ENCODE measurements at regions not wholly inside any gene's neighbourhood (a gene's known extent, or its start where the extent isn't known, plus 50 kb on each side); places are given as distances from the start of the nearest gene placed in this dataset.
"Not testable (repeated sequence)": the region's sequence is repeated elsewhere in the genome, so short reads cannot be mapped to it uniquely, and the experiment has no call there.

GRCh38 chr15:89024418-89024817 lies 63.8 kb upstream of the ABHD2 start:
- Mint-ChIP-seq H3K4me3 (no peak overlapping the region), H3K9me3 (peaks cover 0 to 3% (median 0%) of the 10 kb centered on the region in 6 donors), H3K27ac (no peak overlapping the region), H3K27me3 (ENCODE audit: low read depth in 3 of 3) (peaks cover 1 to 9% (median 4%) of the 10 kb centered on the region in 3 donors), H3K36me3 (no peaks in the 10 kb centered on the region), H3K4me1 (no peaks in the 10 kb centered on the region)
- DNase-seq = no peak

DNA sequence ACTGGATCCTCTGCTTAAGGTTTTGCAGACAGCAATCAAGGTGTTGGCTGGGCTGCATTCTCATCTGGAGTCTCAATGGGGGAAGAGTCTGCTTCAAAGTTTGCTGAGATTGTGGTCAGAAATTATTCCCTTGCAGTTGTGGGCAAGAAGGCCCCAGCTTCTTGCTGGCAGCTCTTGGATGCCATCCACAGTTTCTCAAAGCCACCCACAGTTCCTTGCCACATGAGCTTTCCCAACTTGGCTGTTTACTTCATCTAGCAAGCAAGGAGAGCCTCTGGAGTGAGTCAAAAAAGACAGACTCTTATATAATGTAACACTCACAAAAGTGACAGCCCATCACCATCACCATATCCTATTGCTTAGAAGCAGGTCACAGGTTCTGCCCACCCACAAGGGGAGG lies 62.1 kb upstream of the ABHD2 start:
- Mint-ChIP-seq H3K4me1 (no peaks in the 10 kb centered on the region), H3K27ac (no peak overlapping the region), H3K27me3 (ENCODE audit: low read depth in 3 of 3) (peaks cover 1 to 5% (median 2%) of the 10 kb centered on the region in 3 donors), H3K36me3 (no peaks in the 10 kb centered on the region), H3K9me3 (peaks cover 0 to 3% (median 0%) of the 10 kb centered on the region in 6 donors), H3K4me3 (no peak overlapping the region)
- DNase-seq = no peak

- no peak overlapping the region for H3K27ac Mint-ChIP-seq
- H3K9me3 Mint-ChIP-seq = peaks cover 0 to 3% (median 0%) of the 10 kb centered on the region in 6 donors
- H3K4me3 Mint-ChIP-seq = no peak overlapping the region
- H3K4me1 Mint-ChIP-seq = no peaks in the 10 kb centered on the region
- peaks cover 2 to 4% (median 3%) of the 10 kb centered on the region in 3 donors for H3K27me3 Mint-ChIP-seq (ENCODE audit: low read depth in 3 of 3)
- H3K36me3 Mint-ChIP-seq = no peaks in the 10 kb centered on the region
- DNase-seq = no peak
These were observed 60.2 kb upstream of the ABHD2 start for GRCh38 chr15:89028036-89028435.

DNA sequence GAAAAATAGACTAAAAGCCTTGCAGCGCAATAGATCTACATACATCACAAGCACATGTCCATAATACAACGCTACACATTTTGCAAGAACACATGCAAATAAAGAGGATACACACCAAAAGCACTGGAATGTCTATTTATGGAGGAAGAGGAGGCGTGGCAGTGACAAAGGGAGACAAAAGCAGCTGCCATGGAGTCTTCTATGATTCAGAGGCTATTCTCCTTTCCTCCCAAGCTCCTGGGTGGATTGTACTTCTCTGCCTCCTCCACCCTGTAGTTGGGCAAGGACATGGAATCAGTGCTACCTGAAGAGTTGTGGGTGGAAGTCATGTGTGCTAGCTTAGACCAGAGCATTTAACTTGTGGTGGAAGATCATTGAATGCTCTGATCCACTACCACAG lies 57.9 kb upstream of the ABHD2 start:
- H3K4me3 Mint-ChIP-seq = no peak overlapping the region
- no peak overlapping the region for H3K27ac Mint-ChIP-seq
- H3K36me3 Mint-ChIP-seq = no peaks in the 10 kb centered on the region
- DNase-seq = no peak
- H3K4me1 Mint-ChIP-seq = no peaks in the 10 kb centered on the region
- H3K27me3 Mint-ChIP-seq (ENCODE audit: low read depth in 3 of 3) = peaks cover 3 to 4% (median 4%) of the 10 kb centered on the region in 3 donors
- H3K9me3 Mint-ChIP-seq = peaks cover 0 to 5% (median 0%) of the 10 kb centered on the region in 6 donors

- not testable (repeated sequence) for H3K4me1 Mint-ChIP-seq; H3K27me3 Mint-ChIP-seq (ENCODE audit: low read depth in 3 of 3); H3K9me3 Mint-ChIP-seq; DNase-seq; H3K27ac Mint-ChIP-seq; H3K4me3 Mint-ChIP-seq; H3K36me3 Mint-ChIP-seq
These were observed 56.5 kb upstream of the ABHD2 start for GRCh38 chr15:89031637-89032285.

DNA sequence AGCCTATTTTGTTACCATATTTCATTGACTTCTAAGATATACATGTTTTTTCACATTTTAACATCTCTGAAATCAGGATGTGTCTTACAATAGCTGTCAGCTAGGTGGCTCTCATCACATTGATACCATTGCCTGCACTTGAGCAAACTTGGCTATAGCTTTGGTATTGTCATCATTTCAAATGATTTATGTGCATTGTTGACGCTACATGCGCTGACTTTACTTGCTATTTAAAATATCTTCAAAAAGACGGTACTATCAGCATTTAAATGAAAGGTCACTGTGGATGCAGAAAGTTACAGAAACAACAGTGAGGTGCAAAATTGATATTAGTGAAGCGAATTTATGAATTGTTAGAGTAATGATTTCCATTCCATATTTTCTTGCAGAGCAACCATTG lies 54.0 kb upstream of the ABHD2 start:
- Mint-ChIP-seq H3K27ac (no peak overlapping the region), H3K36me3 (no peaks in the 10 kb centered on the region), H3K4me1 (no peaks in the 10 kb centered on the region), H3K27me3 (ENCODE audit: low read depth in 3 of 3) (peaks cover 3 to 8% (median 8%) of the 10 kb centered on the region in 3 donors), H3K4me3 (no peak overlapping the region), H3K9me3 (peaks cover 0 to 2% (median 0%) of the 10 kb centered on the region in 6 donors)
- DNase-seq = no peak

DNA sequence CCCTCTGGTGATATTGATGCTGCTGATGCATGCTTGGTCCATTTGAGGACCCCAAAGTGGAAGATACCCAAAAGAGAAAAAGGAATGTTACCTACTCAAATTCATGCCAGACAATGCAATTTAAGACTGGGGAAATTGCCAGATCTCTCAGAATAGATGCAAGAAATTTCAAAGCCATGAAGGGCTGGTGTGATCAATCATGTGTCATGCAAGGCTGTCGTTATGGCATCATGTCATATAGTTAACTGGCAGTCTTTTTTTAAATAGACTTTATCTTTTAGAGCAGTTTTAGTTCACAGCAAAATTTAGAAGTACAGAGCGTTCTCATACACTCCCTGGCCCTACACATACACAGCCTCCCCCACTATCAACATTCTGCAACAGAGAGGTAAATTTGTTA lies 53.1 kb upstream of the ABHD2 start:
- DNase-seq = no peak
- Mint-ChIP-seq H3K9me3 (peaks cover 0 to 2% (median 0%) of the 10 kb centered on the region in 6 donors), H3K36me3 (no peaks in the 10 kb centered on the region), H3K27ac (no peak overlapping the region), H3K4me3 (no peak overlapping the region), H3K4me1 (no peaks in the 10 kb centered on the region), H3K27me3 (ENCODE audit: low read depth in 3 of 3) (peaks cover 3 to 10% (median 8%) of the 10 kb centered on the region in 3 donors)

- H3K27me3 Mint-ChIP-seq (ENCODE audit: low read depth in 3 of 3) = peaks cover 1 to 11% (median 10%) of the 10 kb centered on the region in 3 donors
- H3K27ac Mint-ChIP-seq = no peak overlapping the region
- no peaks in the 10 kb centered on the region for H3K36me3 Mint-ChIP-seq
- no peak overlapping the region for H3K4me3 Mint-ChIP-seq
- peaks cover 0 to 2% (median 0%) of the 10 kb centered on the region in 6 donors for H3K9me3 Mint-ChIP-seq
- no peaks in the 10 kb centered on the region for H3K4me1 Mint-ChIP-seq
- no peak for DNase-seq
These were observed 52.6 kb upstream of the ABHD2 start for GRCh38 chr15:89035658-89036057.

GRCh38 chr15:89038146-89038545 lies 50.1 kb upstream of the ABHD2 start:
- H3K27ac Mint-ChIP-seq = no peak overlapping the region
- no peak overlapping the region for H3K4me3 Mint-ChIP-seq
- H3K9me3 Mint-ChIP-seq = peaks cover 0 to 2% (median 0%) of the 10 kb centered on the region in 6 donors
- DNase-seq = no peak
- no peaks in the 10 kb centered on the region for H3K36me3 Mint-ChIP-seq
- H3K4me1 Mint-ChIP-seq = no peaks in the 10 kb centered on the region
- peaks cover 0 to 11% (median 10%) of the 10 kb centered on the region in 3 donors for H3K27me3 Mint-ChIP-seq (ENCODE audit: low read depth in 3 of 3)
